Activated CD4-positive, CD25-positive, alpha-beta regulatory T cell treated with anti-CD3 and anti-CD28 coated beads, Interleukin-2, amount 50 U/mL, for 24 hours (primary cell): ENCODE measurements at regions not wholly inside any gene's neighbourhood (a gene's known extent, or its start where the extent isn't known, plus 50 kb on each side); places are given as distances from the start of the nearest gene placed in this dataset.

Source experiments
- ATAC-seq, 2 donors: fragments of 150-1000 bp; cut with Tn5 transposase; one replicate each; pipeline ENCODE4 v1.10.0; 2021; ENCODE audit warnings: mild to moderate bottlenecking in 1 of 2, moderate library complexity in 1 of 2

DNA sequence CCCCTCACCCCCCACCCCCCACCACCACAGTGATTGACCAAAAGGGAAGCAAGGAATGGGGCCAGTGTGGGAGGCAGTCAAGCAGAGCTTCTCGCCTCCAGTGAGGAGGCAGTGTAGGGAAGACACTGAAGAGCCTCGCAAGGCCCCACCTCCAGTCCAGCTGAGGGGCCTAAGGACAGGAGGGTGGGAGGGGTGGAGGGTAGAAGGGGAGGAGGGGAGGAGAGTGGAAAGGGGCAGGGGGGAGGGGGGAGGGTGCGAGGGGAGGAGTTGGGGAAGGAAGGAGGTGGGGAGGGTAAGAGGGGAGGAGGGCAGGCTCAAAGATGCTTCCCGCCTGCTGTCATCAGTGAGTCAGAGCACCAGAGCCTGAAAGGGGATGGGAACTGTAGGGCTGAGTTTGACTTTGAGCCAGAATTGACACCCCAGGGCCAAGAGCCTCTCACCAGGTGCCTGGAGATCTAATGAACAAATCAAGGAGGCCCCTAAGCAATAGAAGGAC is 786.2 kb downstream of the UQCRFS1 start:
- no peak for ATAC-seq

DNA sequence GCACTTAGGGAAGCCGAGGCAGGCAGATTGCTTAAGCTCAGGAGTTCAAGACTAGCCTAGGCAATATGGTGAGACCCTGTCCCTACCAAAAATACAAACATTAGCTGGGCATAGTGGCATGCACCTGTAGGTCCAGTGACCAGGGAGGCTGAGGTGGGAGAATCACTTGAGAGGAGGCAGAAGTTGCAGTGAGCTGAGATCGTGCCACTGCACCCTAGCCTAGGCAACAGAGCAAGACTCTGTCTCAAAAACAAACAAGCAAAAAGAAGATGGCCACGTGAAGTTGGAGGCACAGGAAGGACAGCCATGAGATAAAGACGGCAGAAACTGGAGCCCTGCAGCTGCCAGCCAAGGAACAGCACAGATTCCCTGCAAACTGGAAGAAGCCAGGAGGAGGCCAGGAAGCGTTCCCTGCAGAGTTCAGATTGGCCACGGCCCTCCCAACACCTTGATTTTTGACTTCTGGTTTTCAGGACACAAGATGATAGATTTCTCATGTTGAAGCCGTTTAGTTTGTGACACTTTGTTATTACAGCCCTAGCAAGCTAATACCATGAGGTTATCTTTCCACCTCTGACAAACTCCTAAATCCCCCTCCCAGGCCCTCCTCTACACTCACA is 786.7 kb downstream of the UQCRFS1 start:
- no peak for ATAC-seq

DNA sequence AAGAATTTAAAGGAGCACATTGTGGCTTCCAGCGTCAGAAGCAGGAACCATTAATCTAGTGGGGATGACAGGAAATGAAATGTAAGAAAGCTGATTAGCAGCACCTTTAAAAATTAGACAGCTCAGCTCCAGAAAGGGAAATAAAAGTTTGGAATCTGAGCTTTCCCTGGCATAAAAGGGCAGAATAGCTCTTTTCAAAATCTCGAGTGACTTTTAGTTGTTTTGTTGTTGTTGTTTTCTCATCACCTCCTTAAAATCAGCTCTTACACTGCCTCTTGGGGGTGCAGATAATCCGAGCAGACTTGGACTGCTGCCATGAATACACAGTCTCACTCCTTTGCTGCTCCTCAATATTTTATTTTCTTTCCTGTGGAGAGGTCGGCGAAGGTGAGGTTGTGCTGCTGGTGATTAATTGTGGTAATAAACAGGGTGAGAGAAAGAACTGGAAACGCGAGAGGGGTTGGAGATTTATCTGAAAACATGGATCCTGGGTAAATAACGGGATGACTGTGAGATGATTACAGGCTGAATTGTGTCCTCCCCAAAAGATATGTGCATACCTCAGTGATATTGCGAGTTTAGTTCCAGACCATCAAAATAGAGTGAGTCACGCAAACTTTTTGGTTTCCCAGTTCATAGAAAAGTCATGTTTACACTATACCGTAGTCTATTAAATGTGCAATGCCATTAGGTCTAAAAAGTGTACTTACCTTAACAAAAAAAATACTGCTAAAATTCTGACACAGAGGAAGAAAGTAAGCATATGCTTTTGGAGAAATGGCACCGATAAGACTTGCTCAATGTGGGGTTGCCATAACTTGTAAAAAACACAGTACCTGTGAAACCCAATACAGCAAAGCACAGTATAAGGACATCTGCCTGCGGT is 787.7 kb downstream of the UQCRFS1 start:
- no peak for ATAC-seq

DNA sequence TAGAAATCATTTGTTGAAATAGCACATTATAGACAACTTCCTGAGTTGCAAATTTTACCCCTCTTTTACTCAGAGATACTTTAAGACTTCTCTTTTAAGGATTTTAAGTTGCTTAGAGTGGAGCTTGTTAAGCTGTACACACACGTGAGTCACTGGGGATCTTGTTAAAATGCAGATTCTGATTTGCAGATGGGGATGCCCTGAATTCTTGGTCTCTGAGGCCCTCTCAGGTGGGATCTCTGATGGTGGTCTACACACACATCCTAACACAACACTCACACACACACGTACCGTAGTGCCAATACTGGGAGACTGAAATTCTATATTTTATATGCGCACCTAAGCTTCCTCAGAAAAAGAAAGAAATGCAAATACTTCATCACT is 788.3 kb downstream of the UQCRFS1 start:
- no peak for ATAC-seq

DNA sequence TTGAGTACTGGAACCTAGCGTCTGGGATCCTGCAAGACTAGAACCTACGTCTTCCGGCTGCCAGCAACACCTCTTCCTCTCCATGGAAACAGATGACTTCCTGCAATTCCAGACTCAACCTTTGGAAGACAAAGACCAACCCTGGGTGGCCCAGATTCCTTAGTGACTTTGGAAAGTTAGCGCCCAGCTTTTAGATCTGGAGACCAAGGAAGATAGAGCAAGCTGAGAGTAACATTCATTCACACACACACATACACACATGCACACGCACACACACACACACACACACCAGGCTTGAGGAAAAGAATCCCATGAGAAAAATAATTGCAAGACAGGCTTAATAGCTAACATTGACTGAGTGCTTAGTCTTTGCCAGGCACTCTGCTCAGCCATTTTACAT is 788.9 kb downstream of the UQCRFS1 start:
- no peak for ATAC-seq

DNA sequence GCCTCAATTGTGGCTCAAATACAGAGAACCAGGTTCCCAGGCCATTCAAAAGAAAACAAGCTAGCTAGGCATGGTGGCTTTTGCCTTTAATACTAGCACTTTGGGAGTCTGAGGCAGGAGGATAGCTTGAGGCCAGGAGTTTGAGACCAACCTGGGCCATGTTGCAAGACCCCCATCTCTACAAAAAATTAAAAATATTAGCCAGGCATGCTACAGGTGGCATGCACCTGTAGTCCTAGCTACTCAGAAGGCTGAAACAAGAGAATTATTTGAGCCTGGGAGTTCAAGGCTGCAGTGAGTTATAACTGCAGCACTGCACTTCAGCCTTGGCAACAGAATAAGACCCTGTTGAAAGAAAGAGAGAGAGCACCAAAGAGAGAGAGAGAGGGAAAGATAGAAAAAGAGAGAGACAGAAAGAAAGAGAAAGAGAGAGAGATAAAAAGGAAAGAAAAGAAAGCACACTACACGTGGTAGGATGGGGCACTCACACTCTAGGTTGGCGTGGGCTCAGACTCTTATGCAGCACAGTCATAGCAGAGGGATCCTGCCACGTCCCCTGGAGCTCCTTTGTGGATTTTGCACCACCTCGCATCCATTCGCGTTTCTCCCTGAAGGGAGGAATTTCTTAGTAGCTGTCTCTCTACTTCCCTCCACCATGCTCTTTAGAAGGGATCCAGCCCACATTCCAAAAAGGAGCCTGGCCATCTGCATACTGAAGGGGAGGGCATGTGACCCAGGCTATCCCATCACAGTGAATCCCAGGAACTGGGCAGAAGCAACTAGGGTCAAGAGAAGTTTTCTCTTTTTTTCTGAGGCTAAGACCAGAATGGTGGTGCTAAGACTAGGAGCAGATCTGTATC is 789.9 kb downstream of the UQCRFS1 start:
- ATAC-seq = no peak

DNA sequence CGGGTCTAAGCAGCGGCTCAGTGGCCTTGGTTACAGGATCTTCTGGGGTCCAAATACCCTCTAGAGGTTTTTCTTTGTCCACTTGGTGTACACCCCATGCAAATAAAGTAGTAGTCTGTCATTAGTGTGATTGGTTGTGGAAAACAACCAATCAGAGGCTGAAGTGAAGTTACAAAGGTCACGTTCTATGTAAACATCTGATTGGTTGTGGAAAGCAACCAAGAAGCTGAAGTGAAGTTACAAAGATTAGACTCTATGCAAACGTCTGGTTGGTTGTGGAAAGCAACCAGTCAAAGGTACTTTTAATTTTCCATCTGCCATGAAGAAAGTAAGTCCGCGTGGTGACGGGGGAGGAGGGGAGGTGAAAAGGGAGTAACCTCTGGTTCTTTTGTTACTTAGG is 790.9 kb downstream of the UQCRFS1 start:
- ATAC-seq = no peak

DNA sequence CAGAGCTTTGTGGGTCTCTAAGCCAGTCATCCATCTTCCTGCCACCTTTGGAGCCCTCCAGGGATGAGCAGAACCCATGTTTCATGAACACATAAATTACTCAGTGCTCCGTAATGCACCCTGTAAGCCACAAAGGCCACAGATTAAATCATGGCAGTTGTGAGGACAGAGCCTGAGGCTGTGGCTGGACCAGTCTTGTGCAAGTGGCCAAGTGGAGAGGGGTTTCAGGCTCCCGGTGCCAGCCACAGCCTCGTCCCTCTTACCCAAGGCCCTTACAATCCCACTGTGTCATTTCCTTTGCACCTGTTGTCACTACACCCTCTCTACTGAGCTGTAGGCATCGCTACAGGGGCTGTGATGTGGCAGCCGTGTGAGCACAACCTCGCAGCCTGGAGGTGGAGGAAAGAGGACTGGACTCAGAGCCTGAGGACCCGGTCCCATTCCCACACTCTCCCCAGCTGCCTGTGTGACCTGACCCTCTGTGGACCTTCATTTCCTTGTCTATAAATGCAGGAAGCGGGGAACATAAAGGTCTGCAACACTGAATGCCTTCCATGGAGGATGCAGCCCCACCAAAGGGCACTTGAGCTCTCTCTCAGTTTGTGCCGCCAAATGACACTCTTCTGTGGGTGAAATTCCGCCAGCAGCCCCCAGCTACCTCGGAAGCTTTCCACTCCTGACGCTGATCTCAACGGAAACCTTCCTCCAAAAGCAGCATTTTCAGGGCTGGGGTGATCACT is 792.0 kb downstream of the UQCRFS1 start:
- no peak for ATAC-seq

DNA sequence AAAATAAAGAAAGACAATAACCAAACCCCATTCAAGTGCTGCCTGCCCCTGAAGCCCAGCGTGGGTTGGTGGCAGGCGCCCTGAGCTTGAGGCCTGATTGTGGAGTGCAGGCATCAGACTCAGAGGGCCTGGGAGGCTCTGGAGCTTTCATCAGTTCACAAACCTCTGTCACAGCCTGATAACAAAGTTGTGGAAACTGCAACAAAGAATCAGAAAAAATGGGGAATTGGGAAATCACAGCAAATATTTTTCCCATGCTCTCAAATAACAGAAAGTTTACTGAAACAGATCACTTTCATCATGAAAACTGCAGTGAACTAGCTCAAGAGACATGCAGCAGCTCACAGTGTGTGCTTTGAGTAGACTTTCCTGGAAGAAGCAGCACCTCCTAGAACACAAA is 793.6 kb downstream of the UQCRFS1 start:
- ATAC-seq = no peak

DNA sequence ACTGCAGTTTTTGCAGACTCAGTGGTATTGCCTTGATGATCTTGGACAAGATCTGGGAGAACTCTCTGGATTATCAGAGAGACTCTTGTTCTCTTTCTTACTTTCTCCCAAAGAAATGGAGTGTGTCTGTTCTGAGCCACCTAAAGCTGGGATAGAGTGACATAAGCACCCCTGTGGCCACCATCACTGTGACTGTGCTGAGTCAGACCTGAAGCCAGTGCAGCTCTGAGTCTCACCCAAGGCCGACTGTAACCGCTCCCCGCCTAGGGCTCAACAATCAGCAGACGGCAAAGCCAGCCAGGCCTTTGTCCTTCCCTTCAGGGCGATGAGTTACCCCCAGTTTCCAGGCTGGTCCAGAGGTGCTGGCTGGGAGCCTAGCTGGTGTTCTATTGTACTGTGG is 795.6 kb downstream of the UQCRFS1 start:
- ATAC-seq = no peak

DNA sequence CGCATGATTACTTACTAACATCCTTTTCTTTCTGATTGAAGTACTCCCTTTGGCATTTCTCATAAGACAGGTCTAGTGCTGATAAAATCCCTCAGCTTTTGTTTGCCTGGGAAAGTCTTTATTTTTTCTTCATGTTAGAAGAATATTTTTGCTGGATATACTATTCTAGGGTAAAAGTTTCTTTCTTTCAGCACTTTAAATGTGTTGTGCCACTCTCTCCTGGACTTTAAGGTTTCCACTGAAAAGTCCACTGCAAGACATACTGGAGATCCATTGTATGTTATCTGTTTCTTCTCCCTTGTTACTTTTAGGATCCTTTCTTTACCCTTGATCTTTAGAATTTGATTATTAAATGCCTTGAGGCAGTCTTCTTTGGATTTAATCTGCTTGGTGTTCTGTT is 796.7 kb downstream of the UQCRFS1 start:
- no peak for ATAC-seq

DNA sequence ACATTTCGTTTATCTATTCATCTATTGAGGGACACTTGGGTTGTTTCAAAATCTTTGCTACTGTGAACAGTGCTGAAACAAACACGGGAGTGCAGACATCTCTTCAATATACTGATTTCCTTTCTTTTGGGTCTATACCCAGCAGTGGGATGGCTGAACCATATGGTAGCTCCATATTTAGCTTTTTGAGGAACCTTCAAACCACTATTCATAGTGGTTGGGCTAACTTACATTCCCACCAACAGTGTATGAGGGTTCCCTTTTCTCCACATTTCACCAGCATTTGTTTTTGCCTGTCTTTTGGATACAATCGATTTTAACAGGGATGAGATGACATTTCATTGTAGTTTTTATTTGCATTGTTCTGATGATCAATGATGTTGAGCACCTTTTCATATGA is 798.2 kb downstream of the UQCRFS1 start:
- no peak for ATAC-seq

DNA sequence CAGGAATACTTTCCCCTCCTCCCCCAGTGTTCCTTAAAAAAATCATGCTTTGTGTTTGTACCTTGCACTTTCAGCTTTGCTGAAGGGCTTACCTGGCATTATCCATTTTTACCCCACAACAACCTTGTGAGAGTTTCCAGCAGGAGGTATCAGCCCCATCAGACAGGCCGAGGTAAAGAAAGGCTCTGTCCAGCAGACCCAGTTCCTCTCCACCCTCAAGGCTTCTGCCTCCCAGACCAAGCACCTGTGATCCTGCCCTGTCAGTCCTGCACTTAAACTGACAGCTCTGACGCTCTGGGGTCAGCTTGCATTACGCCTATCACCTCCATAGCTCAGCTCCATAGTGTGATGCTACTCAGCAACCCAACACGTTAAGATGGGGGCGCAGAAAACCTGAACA is 803.1 kb downstream of the UQCRFS1 start:
- no peak for ATAC-seq

DNA sequence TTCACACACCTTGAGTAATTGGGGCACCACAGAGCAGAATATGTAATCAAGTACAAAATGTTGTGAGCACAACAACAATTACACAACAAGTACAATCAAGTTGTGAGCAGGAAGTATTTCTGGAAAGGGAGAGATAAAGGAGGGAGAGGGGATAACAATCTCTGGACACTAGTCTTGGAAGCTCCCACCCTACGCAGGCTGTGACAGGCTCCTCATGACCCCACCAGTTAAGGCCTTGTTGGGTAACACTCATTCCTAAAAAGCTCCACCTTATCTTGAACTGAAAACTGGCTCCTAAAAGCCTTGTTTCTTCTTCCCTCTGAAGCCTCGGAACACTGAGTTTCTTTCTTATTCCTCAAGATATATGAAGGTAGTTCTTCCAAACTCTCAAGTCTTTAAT is 806.0 kb downstream of the UQCRFS1 start:
- ATAC-seq = no peak

DNA sequence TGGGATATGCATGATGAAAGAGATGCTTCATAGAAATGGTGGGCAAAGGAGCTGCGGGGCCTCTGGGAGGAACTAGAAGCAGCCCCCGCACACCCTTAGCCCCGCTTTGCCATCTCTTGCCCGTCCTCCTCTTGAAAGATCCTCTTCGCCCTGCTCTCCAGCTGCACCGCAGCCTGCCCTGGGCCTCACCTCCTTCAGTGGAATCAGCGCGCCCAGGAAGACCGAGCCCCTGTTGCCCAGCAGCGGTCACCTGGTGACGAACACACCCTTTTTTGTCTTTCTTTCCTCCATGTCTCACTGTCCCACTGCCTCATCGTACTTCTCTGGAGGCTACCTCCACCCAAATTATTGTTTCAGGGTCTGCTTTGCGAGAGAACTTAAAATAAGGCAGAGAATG is 807.6 kb downstream of the UQCRFS1 start:
- no peak for ATAC-seq

DNA sequence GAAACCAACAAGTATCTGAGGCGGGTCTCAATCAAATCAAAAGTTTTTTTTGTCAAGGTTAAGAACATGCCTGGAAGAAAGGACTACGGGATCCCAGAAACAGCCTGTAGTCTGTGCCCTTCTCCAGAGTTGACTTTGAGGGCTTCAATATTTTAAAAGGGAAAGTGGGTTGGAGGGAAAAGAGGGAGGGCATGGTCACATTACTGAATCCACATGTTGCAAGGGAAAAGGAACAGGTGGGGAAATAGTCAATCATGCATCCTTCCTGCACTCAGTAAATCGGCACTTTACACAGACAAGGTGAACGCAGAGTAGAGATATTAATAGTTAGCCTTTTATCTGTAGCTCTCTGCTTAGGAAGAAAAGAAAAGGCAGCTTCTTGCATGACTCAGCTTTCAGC is 808.5 kb downstream of the UQCRFS1 start:
- no peak for ATAC-seq

DNA sequence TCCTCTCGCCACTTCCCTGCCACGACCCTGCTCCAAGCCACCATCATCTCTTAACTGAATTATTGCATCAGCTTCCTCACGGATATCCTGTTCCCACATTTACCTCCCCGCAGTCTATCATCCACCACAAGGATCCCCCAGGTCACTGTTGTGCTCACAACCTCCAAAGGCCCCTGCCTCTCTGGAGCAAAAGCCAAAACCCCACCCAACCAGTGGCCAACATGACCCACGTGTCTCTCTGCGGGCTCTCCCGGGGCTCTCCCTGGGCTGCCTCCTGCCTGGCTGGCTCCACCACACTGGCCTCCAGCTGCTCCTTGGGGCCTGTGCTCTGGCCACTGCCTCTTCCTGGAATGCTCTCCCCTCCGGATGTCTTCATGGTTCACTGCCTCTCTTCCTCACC is 809.3 kb downstream of the UQCRFS1 start:
- no peak for ATAC-seq

DNA sequence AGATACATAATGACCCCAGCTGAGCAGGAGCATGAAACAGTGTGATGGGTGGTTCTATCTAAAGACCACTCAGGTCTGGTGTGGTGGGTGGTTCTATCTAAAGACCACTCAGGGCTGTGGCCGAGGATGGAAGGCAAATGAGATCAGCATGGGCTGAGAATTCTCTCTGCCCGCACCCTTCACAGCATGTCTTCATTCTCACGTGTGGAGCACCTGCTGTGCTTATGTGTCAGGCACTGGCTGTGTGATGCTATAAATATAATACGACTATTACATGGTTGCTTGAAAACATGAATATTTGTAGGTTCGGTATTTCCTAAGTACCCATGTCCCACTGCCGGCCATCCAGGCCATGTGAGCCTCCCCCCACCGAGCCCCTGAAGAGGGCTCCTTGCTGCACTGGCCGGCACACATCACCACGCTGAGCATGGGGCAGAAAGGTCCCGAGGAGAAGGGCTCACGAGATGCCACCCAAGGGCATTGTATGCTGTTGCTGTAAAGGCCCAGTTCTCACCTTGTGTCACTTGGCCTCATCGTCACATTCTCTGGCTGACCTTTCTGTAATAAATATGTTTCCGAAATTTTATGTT is 810.2 kb downstream of the UQCRFS1 start:
- no peak for ATAC-seq

DNA sequence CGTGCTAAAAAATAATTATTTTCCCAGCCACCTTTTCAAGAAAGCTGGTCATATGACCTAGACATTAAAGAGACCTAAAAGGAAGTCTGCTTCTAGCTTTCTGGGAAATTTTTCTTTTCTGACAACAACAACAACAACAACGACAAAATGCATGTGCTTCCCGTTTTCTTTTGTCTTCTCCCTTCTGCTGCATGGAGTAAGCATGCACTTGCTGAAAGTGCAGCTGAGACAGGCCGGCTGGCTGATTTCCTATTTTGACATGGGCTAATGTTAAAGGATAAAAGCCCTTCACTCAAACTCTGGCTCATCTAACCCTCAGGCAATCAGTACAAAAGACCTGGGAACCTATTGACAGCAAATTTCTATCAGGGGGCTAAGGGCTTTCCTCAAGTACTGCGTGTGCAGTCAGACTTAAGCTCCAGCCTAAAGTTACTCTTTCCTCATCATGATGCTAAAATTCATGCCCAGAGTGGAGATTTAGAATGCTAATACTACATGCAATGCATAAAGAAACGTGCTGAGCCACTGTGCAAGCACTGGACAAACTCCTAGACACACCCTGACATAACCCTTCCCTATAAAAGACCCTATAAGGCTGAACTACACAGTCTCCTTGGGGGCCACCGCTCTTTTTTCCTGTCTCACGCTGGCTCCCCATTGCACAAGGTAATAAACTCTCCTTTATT is 811.1 kb downstream of the UQCRFS1 start:
- ATAC-seq = no peak

DNA sequence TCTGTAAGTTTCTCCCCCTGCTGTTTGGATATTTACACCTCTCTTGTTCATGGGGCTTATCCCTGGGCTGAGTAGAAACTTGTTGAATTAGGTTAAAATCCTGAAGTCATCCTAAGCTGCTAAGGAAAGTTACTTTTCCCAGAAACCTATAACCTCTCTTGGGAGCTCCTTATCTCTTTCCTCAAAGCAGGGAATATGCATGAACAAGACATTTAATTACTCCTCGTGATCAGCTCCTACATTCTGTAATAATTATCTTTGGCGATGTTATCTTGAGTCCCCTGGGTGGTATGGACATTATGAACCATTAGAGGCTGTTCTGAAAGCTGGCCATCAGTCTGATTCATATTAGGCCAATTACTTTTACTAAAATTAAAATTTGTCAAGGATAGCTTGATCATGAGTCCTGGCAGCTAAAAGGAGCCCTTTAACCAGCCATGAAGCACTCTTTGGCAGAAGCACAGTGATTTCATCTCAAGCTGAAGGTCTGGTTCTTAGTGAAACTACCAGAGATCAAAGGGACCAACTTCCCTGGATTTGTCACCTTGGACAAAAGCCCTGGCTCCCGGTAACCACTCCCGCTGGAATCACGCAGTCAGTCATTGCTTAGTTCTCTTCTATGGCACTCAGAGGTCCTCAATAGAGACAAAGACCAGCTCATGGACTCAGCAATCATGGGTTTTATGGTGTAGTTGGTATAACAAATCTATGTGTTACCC is 811.8 kb downstream of the UQCRFS1 start:
- ATAC-seq = no peak

DNA sequence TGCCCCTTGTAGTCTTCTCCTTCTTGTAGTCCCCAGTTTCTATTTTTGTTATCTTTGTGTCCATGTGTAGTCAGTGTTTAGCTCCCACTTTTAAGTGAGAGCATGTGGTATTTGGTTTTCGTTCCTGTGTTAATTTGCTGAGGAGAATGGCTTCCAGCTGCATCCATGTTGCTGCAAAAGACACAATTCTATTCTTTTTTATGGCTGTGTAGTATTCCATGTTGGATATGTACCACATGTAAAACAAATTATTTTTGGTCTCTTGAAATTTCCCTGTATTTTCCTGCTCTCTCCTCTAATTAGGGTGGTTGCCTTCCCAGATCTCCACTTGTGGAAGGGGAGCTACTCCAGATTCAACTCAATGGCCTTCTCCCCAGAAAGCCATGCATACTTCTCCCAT is 813.8 kb downstream of the UQCRFS1 start:
- no peak for ATAC-seq
